Upper lobe of left lung (tissue), 4 donors: ENCODE measurements at regions not wholly inside any gene's neighbourhood (a gene's known extent, or its start where the extent isn't known, plus 50 kb on each side); places are given as distances from the start of the nearest gene placed in this dataset.
"Not testable (repeated sequence)": the region's sequence is repeated elsewhere in the genome, so short reads cannot be mapped to it uniquely, and the experiment has no call there.

Experiments used
- EP300 ChIP-seq, 4 donors: sonication (generic); formaldehyde crosslinking; IDR thresholded peaks; one replicate each; pipeline ENCODE4 v1.5.1; 2017; ENCODE audit warnings: antibody characterized with exemption in 4 of 4, control low read depth in 2 of 4
- POLR2A ChIP-seq, 4 donors: fragments of 450-650 bp; IDR thresholded peaks; one replicate each; pipeline ENCODE4 v1.5.1; 2016 to 2017; ENCODE audit warnings: antibody characterized with exemption in 4 of 4, mild to moderate bottlenecking in 2 of 4

GRCh38 chr1:148285946-148286345 lies 133.9 kb upstream of the NBPF11 start:
- TF ChIP-seq POLR2A, EP300 (IDR thresholded peaks at IDR 0.05): not testable (repeated sequence)
